ENCODE measurements at regions not wholly inside any gene's neighbourhood (a gene's known extent, or its start where the extent isn't known, plus 50 kb on each side); places are given as distances from the start of the nearest gene placed in this dataset.

DNA sequence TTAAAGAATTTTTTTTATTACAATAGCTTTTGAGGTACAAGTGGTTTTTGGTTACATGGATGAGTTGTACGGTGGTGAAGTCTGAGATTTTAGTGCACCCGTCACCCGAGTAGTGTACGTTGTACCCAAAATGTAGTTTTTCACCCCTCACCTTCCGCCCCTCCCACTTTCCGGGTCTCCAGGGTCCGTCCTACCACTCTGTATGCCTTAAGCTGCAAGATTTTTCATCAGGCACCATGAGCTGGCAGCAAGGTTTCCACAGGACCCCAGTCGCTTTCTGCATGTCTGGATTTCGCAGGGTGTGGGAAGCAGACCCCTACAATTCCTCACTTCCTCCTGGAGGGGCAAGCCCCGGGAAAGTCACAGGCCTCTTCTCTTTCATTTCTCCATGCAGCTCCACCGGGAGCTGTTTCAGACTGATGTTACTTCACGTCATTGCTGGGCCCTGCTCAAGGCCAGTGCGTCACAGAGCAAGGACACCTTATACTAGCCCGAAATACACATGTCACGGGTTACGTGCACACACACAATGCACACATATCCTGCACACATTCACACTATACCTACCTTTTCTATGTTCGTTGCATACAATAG is 179.1 kb downstream of the ZFP36L2 start:
- TF ChIP-seq, protein P1, sequence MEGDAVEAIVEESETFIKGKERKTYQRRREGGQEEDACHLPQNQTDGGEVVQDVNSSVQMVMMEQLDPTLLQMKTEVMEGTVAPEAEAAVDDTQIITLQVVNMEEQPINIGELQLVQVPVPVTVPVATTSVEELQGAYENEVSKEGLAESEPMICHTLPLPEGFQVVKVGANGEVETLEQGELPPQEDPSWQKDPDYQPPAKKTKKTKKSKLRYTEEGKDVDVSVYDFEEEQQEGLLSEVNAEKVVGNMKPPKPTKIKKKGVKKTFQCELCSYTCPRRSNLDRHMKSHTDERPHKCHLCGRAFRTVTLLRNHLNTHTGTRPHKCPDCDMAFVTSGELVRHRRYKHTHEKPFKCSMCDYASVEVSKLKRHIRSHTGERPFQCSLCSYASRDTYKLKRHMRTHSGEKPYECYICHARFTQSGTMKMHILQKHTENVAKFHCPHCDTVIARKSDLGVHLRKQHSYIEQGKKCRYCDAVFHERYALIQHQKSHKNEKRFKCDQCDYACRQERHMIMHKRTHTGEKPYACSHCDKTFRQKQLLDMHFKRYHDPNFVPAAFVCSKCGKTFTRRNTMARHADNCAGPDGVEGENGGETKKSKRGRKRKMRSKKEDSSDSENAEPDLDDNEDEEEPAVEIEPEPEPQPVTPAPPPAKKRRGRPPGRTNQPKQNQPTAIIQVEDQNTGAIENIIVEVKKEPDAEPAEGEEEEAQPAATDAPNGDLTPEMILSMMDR (conservative IDR thresholded peaks at IDR 0.05; ENCODE audit: control insufficient read depth, insufficient read depth, low read depth, low read length), result no peak
- peak; percentile 20 for DNase-seq (ENCODE audit: low read depth)
- H3K4me3 ChIP-seq (ENCODE audit: control insufficient read depth, low read depth, low read length), result no peak overlapping the region

DNA sequence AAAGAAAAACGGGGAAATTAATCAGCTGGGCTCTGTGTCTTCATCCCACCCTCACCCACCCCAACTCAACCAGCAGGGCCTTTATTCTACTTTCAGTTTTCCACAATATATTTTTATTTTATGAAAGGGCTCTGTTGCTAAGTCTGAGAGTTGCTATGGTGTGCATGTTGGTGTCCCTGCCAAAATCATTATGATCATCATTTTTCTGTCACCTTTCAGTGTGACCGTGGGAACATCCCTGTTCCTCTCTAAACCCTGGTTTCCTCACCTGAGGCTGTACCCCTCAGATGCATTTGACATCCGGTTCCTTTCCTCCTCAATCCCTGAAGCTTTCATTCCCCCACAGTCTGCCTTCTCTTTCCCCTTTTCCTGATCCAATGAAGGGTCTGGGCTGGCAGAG is 180.5 kb downstream of the ZFP36L2 start:
- DNase-seq (ENCODE audit: low read depth), result no peak
- no peak overlapping the region for H3K4me3 ChIP-seq (ENCODE audit: control insufficient read depth, low read depth, low read length)

DNA sequence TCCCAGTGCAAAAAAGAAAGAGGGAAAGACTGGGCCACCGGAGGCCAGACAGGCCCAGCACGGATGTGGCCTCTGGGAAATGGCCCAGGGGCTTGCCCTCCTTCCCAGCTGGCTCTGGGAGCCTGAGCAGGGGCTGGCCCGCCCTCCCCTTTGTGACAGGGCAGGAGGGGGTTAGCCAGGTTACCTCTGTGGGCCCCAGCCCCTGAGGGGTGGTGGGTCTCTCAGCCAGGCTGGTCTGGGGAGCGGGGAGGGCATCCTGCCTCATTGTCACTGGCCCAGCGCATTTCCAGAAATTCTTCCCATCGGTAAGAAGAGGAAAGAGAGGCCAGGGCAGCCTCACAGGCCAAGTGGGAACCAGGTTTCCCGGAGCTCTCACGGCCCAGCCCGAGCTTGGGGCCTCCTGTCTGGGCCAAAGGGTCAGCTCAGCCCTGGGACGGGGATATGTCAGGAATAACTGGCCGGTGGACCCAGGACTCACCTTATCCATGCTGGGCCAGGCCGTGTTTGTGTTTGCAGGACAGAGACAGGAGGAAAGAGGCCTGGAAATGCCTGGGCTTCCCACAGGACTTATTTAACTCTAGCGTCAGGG is 182.2 kb downstream of the ZFP36L2 start:
- no peak overlapping the region for H3K4me3 ChIP-seq (ENCODE audit: control insufficient read depth, low read depth, low read length)
- no peak for DNase-seq (ENCODE audit: low read depth)
- TF ChIP-seq, protein P1 (conservative IDR thresholded peaks at IDR 0.05; ENCODE audit: control insufficient read depth, insufficient read depth, low read depth, low read length), result no peak

More for the DNA sequence above, 180.5 kb downstream of the ZFP36L2 start:
- TF ChIP-seq, protein P1 (conservative IDR thresholded peaks at IDR 0.05; ENCODE audit: control insufficient read depth, insufficient read depth, low read depth, low read length), result no peak

DNA sequence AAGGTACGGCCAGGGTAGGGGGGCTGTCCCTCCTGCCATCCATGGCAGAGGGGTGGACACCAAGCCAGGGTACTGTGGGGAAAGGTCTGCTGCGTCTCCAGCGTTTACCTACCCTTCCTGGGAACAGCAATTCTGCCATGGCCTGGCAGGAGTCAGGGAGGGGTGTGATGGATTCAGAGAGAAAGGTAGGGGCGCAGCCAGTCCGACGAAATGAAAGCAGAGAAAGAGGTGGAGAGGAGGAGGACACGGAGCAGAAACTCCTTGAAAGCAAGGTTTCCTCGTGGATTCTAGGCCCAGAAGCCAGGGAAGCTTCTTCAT is 182.9 kb downstream of the ZFP36L2 start:
- TF ChIP-seq, protein P1 (conservative IDR thresholded peaks at IDR 0.05; ENCODE audit: control insufficient read depth, insufficient read depth, low read depth, low read length), result no peak
- DNase-seq (ENCODE audit: low read depth), result no peak
- H3K4me3 ChIP-seq (ENCODE audit: control insufficient read depth, low read depth, low read length), result no peak overlapping the region

DNA sequence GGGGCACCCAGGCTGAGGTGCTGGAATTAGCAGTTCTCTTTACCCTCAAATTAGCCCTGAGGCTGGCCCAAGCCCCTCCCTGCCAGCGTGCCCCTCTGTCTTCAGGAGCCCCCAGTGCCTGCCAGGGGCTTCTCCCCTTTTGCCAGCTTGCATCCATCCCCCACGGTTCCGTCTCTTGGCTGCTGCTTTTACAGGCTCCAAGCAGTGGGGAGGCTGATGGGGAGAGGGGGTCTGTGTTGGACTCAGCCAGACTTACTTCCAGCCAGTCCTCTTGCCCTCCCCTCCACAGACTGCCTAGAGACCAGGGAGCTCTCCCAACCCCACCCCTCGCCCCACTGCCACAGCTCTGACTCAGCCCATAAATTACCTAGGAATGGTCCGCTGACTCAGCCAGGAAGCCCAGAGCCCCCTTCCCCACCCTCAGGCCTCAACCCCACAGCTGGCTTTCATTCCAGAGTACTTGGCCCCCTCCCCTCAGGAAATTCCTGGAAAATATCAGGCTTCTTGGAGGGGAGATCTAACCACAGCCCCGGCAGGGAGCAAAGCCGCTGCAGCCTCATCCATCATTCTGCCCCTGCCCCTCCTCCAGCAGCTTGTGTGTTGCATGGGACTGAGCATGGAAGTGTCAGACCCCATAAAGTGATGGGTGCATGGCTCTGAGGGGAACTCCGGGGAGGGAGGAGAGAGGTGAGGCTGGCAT is 184.6 kb downstream of the ZFP36L2 start:
- H3K4me3 ChIP-seq (ENCODE audit: control insufficient read depth, low read depth, low read length), result no peak overlapping the region
- TF ChIP-seq, protein P1 (conservative IDR thresholded peaks at IDR 0.05; ENCODE audit: control insufficient read depth, insufficient read depth, low read depth, low read length), result no peak
- peak; percentile 96 for DNase-seq (ENCODE audit: low read depth)

DNA sequence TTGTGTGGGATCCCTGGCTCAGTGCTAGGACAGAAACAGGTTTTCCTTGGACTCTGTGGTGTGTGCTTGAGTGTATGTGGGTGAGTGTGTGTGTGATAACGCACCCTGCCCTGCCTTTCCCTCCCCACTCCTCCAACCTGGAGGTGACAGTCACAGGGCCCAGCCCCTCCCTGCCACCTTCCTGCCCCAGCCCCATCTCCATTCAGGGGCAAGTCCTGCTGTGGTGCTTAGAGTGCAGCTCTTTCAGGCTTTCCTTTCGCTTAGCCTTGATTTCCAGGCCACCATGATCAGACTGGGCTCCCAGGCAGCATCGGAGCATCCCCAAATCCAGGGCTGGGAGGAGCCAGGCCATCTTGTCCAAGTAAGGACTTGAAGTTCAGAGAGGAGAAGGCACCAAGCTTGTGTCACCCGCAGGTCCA is 185.2 kb downstream of the ZFP36L2 start:
- TF ChIP-seq, protein P1 (conservative IDR thresholded peaks at IDR 0.05; ENCODE audit: control insufficient read depth, insufficient read depth, low read depth, low read length), result no peak
- DNase-seq (ENCODE audit: low read depth), result peak; percentile 25
- H3K4me3 ChIP-seq (ENCODE audit: control insufficient read depth, low read depth, low read length), result no peak overlapping the region

Measured in fibroblast of mammary gland (primary cell).